Thymus (tissue), 11 donors: ENCODE measurements at regions not wholly inside any gene's neighbourhood (a gene's known extent, or its start where the extent isn't known, plus 50 kb on each side); places are given as distances from the start of the nearest gene placed in this dataset.
"Not testable (repeated sequence)": the region's sequence is repeated elsewhere in the genome, so short reads cannot be mapped to it uniquely, and the experiment has no call there.

Experiments
- DNase-seq, 9 donors: peaks; one replicate each; pipeline ENCODE4 v3.0.0-alpha.2; 2013; ENCODE audit warnings: low spot score in 9 of 9, low read depth in 6 of 9, missing footprints in 1 of 9
- H3K27ac ChIP-seq, 2 donors: one replicate each; pipeline ENCODE4 v1.5.1; 2013; ENCODE audit warnings: control low read depth in 1 of 2, low read depth in 1 of 2, low read length in 1 of 2, mild to moderate bottlenecking in 1 of 2, moderate library complexity in 1 of 2
- H3K27me3 ChIP-seq, 2 donors: one replicate each; pipeline ENCODE4 v1.5.1; 2013; ENCODE audit warnings: low read length in 1 of 2; ENCODE audit not compliant: control insufficient read depth in 2 of 2, insufficient read depth in 1 of 2
- H3K36me3 ChIP-seq, 2 donors: one replicate each; pipeline ENCODE4 v1.5.1; 2013; ENCODE audit warnings: low read length in 1 of 2, mild to moderate bottlenecking in 1 of 2, moderate library complexity in 1 of 2; ENCODE audit not compliant: control insufficient read depth in 2 of 2, insufficient read depth in 2 of 2
- H3K4me1 ChIP-seq, 2 donors: one replicate each; pipeline ENCODE4 v1.5.1; 2013; ENCODE audit warnings: low read length in 2 of 2; ENCODE audit not compliant: control insufficient read depth in 2 of 2, insufficient read depth in 2 of 2
- H3K4me3 ChIP-seq, 2 donors: one replicate each; pipeline ENCODE4 v1.5.1; 2013; ENCODE audit warnings: low read length in 2 of 2, control low read depth in 1 of 2, mild to moderate bottlenecking in 1 of 2
- H3K9me3 ChIP-seq, 2 donors: one replicate each; pipeline ENCODE4 v1.5.1; 2013; ENCODE audit warnings: low read length in 1 of 2, mild to moderate bottlenecking in 1 of 2; ENCODE audit not compliant: control insufficient read depth in 2 of 2, insufficient read depth in 1 of 2
- WGBS: extraction: QIAGEN DNeasy Blood & Tissue Kit; methylation state at CpG from one replicate; pipeline ENCODE4 v1.1.7; 2013; 5-methylcytosine and 5-hydroxymethylcytosine counted together
- donor health status: healthy.

GRCh38 chr1:4221107-4221506 is 321.0 kb upstream of the C1orf174 start:
- Histone ChIP-seq H3K4me3 (no peak overlapping the region), H3K27me3 (no peaks in the 10 kb centered on the region), H3K4me1 (no peaks in the 10 kb centered on the region), H3K9me3 (no peaks in the 10 kb centered on the region), H3K27ac (no peak overlapping the region), H3K36me3 (no peaks in the 10 kb centered on the region)
- no peak for DNase-seq
- WGBS: 97% methylated on average over 4 of the region's 4 CpGs

GRCh38 chr1:4224684-4225467 is 324.8 kb upstream of the C1orf174 start:
- WGBS: 87% methylated on average over 18 of the region's 18 CpGs
- Histone ChIP-seq H3K27me3 (no peaks in the 10 kb centered on the region), H3K27ac (no peak overlapping the region), H3K4me1 (no peaks in the 10 kb centered on the region), H3K9me3 (peaks cover 0 to 2% of the 10 kb centered on the region in 2 donors), H3K36me3 (no peaks in the 10 kb centered on the region), H3K4me3 (no peak overlapping the region)
- no peak for DNase-seq

GRCh38 chr1:4227986-4228385 is 327.9 kb upstream of the C1orf174 start:
- no peaks in the 10 kb centered on the region for H3K27me3 ChIP-seq
- H3K4me3 ChIP-seq: no peak overlapping the region
- H3K27ac ChIP-seq: no peak overlapping the region
- H3K9me3 ChIP-seq: peaks cover 0 to 2% of the 10 kb centered on the region in 2 donors
- WGBS: 82% methylated on average over 15 of the region's 15 CpGs
- no peaks in the 10 kb centered on the region for H3K36me3 ChIP-seq
- DNase-seq: no peak
- H3K4me1 ChIP-seq: no peaks in the 10 kb centered on the region

- 89% methylated on average over 4 of the region's 4 CpGs for WGBS
- Histone ChIP-seq H3K9me3 (peaks cover 3 to 7% of the 10 kb centered on the region in 2 donors), H3K27me3 (no peaks in the 10 kb centered on the region), H3K27ac (no peak overlapping the region), H3K4me3 (no peak overlapping the region), H3K36me3 (no peaks in the 10 kb centered on the region), H3K4me1 (no peaks in the 10 kb centered on the region)
- no peak for DNase-seq
Observed at GRCh38 chr1:4253935-4254334, 353.9 kb upstream of the C1orf174 start.

- no peaks in the 10 kb centered on the region for H3K27me3 ChIP-seq
- no peaks in the 10 kb centered on the region for H3K36me3 ChIP-seq
- H3K27ac ChIP-seq: no peak overlapping the region
- no peak overlapping the region for H3K4me3 ChIP-seq
- 74% methylated on average over 4 of the region's 4 CpGs for WGBS
- no peaks in the 10 kb centered on the region for H3K4me1 ChIP-seq
- DNase-seq: no peak
- peaks cover 3 to 7% of the 10 kb centered on the region in 2 donors for H3K9me3 ChIP-seq
Observed at GRCh38 chr1:4256351-4256750, 356.3 kb upstream of the C1orf174 start.

- H3K4me3 ChIP-seq, H3K27me3 ChIP-seq, H3K9me3 ChIP-seq, H3K27ac ChIP-seq, H3K36me3 ChIP-seq, DNase-seq, H3K4me1 ChIP-seq: not testable (repeated sequence)
- WGBS: 95% methylated on average over 2 of the region's 2 CpGs
Observed at GRCh38 chr1:4258146-4258777, 358.2 kb upstream of the C1orf174 start.

- Histone ChIP-seq H3K27me3 (no peaks in the 10 kb centered on the region), H3K4me1 (no peaks in the 10 kb centered on the region), H3K9me3 (peaks cover 3 to 7% of the 10 kb centered on the region in 2 donors), H3K27ac (no peak overlapping the region), H3K4me3 (no peak overlapping the region), H3K36me3 (no peaks in the 10 kb centered on the region)
- WGBS: 86% methylated on average over 2 of the region's 2 CpGs
- DNase-seq: no peak
Observed at GRCh38 chr1:4261327-4261726, 361.3 kb upstream of the C1orf174 start.

GRCh38 chr1:4262665-4263064 is 362.6 kb upstream of the C1orf174 start:
- WGBS: 92% methylated on average over 2 of the region's 2 CpGs
- Histone ChIP-seq H3K27ac (no peak overlapping the region), H3K4me1 (no peaks in the 10 kb centered on the region), H3K4me3 (no peak overlapping the region), H3K9me3 (peaks cover 3 to 7% of the 10 kb centered on the region in 2 donors), H3K36me3 (no peaks in the 10 kb centered on the region), H3K27me3 (no peaks in the 10 kb centered on the region)
- DNase-seq: no peak

- H3K27ac ChIP-seq: no peak overlapping the region
- WGBS: 78% methylated on average over 2 of the region's 2 CpGs
- no peak for DNase-seq
- peaks cover 0 to under 1% of the 10 kb centered on the region in 2 donors for H3K9me3 ChIP-seq
- no peaks in the 10 kb centered on the region for H3K27me3 ChIP-seq
- no peak overlapping the region for H3K4me3 ChIP-seq
- no peaks in the 10 kb centered on the region for H3K36me3 ChIP-seq
- H3K4me1 ChIP-seq: no peaks in the 10 kb centered on the region
Observed at GRCh38 chr1:4263699-4264098, 363.6 kb upstream of the C1orf174 start.
